K562 (cell line): ENCODE measurements at regions not wholly inside any gene's neighbourhood (a gene's known extent, or its start where the extent isn't known, plus 50 kb on each side); places are given as distances from the start of the nearest gene placed in this dataset.

Experiments
- EZH2 ChIP-seq: IDR thresholded peaks from 2 replicates; pipeline ENCODE4 v1.6.1; 2012; ENCODE audit warnings: low read depth, mild to moderate bottlenecking, inconsistent platforms, low read length, borderline replicate concordance
- POLR2A ChIP-seq: fragments of 450-650 bp; conservative IDR thresholded peaks from 2 replicates; pipeline ENCODE4 v1.6.1; 2016
- TF ChIP-seq, protein P1 (sequence below), 2 experiments: IDR thresholded peaks; 2 replicates each; pipeline ENCODE4 v1.6.1; 2012; ENCODE audit warnings: improper control_type of control experiment in 2 of 2, low read depth in 2 of 2, low read length in 2 of 2, borderline replicate concordance in 1 of 2

- TF ChIP-seq POLR2A (no peak), EZH2 (no peak)
- TF ChIP-seq, protein P1, sequence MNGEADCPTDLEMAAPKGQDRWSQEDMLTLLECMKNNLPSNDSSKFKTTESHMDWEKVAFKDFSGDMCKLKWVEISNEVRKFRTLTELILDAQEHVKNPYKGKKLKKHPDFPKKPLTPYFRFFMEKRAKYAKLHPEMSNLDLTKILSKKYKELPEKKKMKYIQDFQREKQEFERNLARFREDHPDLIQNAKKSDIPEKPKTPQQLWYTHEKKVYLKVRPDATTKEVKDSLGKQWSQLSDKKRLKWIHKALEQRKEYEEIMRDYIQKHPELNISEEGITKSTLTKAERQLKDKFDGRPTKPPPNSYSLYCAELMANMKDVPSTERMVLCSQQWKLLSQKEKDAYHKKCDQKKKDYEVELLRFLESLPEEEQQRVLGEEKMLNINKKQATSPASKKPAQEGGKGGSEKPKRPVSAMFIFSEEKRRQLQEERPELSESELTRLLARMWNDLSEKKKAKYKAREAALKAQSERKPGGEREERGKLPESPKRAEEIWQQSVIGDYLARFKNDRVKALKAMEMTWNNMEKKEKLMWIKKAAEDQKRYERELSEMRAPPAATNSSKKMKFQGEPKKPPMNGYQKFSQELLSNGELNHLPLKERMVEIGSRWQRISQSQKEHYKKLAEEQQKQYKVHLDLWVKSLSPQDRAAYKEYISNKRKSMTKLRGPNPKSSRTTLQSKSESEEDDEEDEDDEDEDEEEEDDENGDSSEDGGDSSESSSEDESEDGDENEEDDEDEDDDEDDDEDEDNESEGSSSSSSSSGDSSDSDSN (IDR thresholded peaks at IDR 0.05; ENCODE audit: borderline replicate concordance in 1 of 2, low read depth in 2 of 2, low read length in 2 of 2) = no peak
Observed at GRCh38 chr22:46063846-46064227, 86.5 kb upstream of the PPARA start.
